Adrenal gland (tissue), 5 donors: ENCODE measurements at regions not wholly inside any gene's neighbourhood (a gene's known extent, or its start where the extent isn't known, plus 50 kb on each side); places are given as distances from the start of the nearest gene placed in this dataset.

Source experiments
- CTCF ChIP-seq, 6 experiments: fragments of 450-650 bp in 4 of 6; fragments of 200-600 bp in 2 of 6; sonication (generic) in 1 of 6; IDR thresholded peaks; 1 replicate in 5 of 6; 2 replicates in 1 of 6; pipeline versions ENCODE4 v1.5.1 to v1.8.0; 2016 to 2021; ENCODE audit warnings: antibody characterized with exemption in 6 of 6, mild to moderate bottlenecking in 2 of 6, moderate library complexity in 1 of 6
- POLR2A ChIP-seq, 2 donors: fragments of 450-650 bp; IDR thresholded peaks; one replicate each; pipeline ENCODE4 v1.6.1; 2017; ENCODE audit warnings: antibody characterized with exemption in 2 of 2, mild to moderate bottlenecking in 2 of 2, moderate library complexity in 1 of 2
- donor health status: DM: no; HTN: no; CAD: no.

GRCh38 chr13:28582225-28582891 is 76.6 kb upstream of the POMP start:
- TF ChIP-seq CTCF (IDR thresholded peaks at IDR 0.05): no peak
- no peak for TF ChIP-seq POLR2A (IDR thresholded peaks at IDR 0.05)
